ENCODE measurements at regions not wholly inside any gene's neighbourhood (a gene's known extent, or its start where the extent isn't known, plus 50 kb on each side); places are given as distances from the start of the nearest gene placed in this dataset.
A peak's percentile ranks its signal among the peaks of the same experiment; 100 is the strongest.

GRCh38 chr7:138398857-138399256 is 61.2 kb upstream of the TRIM24 start:
- intact Hi-C loops (cut with DNase I), result no loop called here
- 93% methylated on average over 1 of the region's 1 CpG for WGBS
- DNase-seq (ENCODE audit: extremely low spot score), result no peak
- Histone ChIP-seq H3K9me3 (no peaks in the 10 kb centered on the region), H3K36me3 (no peaks in the 10 kb centered on the region), H3K27ac (replicated peaks in 1 of 4) (no peak overlapping the region), H3K4me3 (no peak overlapping the region), H3K4me1 (no peaks in the 10 kb centered on the region), H3K27me3 (no peaks in the 10 kb centered on the region)
- TF ChIP-seq POLR2A (IDR thresholded peaks at IDR 0.05; ENCODE audit: low read depth) (no peak), POLR2AphosphoS5 (IDR thresholded peaks at IDR 0.05) (no peak), CTCF (IDR thresholded peaks at IDR 0.05) (no peak)

GRCh38 chr7:138400400-138400886 is 59.6 kb upstream of the TRIM24 start:
- intact Hi-C loops (cut with DNase I), result no loop called here

GRCh38 chr7:138402749-138403148 is 57.3 kb upstream of the TRIM24 start:
- intact Hi-C loops (cut with DNase I), result no loop called here
- DNase-seq (ENCODE audit: extremely low spot score), result no peak
- Histone ChIP-seq H3K4me3 (no peak overlapping the region), H3K27me3 (no peaks in the 10 kb centered on the region), H3K36me3 (no peaks in the 10 kb centered on the region), H3K27ac (replicated peaks in 1 of 4) (no peak overlapping the region), H3K4me1 (no peaks in the 10 kb centered on the region), H3K9me3 (peaks cover 0 to 6% (median 0%) of the 10 kb centered on the region in 4 donors)
- 100% methylated on average over 1 of the region's 1 CpG for WGBS
- TF ChIP-seq CTCF (IDR thresholded peaks at IDR 0.05), result no peak
- no peak for TF ChIP-seq EP300 (IDR thresholded peaks at IDR 0.05)
- TF ChIP-seq POLR2AphosphoS5 (IDR thresholded peaks at IDR 0.05), result no peak
- no peak for TF ChIP-seq POLR2A (IDR thresholded peaks at IDR 0.05; ENCODE audit: low read depth)

More at GRCh38 chr7:138400400-138400886, 59.6 kb upstream of the TRIM24 start:
- no peak for DNase-seq (ENCODE audit: extremely low spot score)
- Histone ChIP-seq H3K4me1 (no peaks in the 10 kb centered on the region), H3K27me3 (no peaks in the 10 kb centered on the region), H3K36me3 (no peaks in the 10 kb centered on the region), H3K27ac (replicated peaks in 1 of 4) (no peak overlapping the region), H3K9me3 (no peaks in the 10 kb centered on the region), H3K4me3 (no peak overlapping the region)
- TF ChIP-seq POLR2AphosphoS5 (IDR thresholded peaks at IDR 0.05), result no peak
- TF ChIP-seq EP300 (IDR thresholded peaks at IDR 0.05), result no peak
- WGBS, result 68% methylated on average over 6 of the region's 6 CpGs

GRCh38 chr7:138405496-138405895 is 54.6 kb upstream of the TRIM24 start:
- Histone ChIP-seq H3K9me3 (peaks cover 0 to 6% (median 0%) of the 10 kb centered on the region in 4 donors), H3K27me3 (no peaks in the 10 kb centered on the region), H3K4me3 (no peak overlapping the region), H3K27ac (replicated peaks in 1 of 4) (no peak overlapping the region), H3K4me1 (no peaks in the 10 kb centered on the region), H3K36me3 (no peaks in the 10 kb centered on the region)
- intact Hi-C loops (cut with DNase I), result no loop called here
- no peak for DNase-seq (ENCODE audit: extremely low spot score)
- TF ChIP-seq POLR2AphosphoS5 (IDR thresholded peaks at IDR 0.05) (no peak), EP300 (IDR thresholded peaks at IDR 0.05) (no peak), CTCF (IDR thresholded peaks at IDR 0.05) (no peak), POLR2A (IDR thresholded peaks at IDR 0.05; ENCODE audit: low read depth) (no peak)
- WGBS, result 82% methylated on average over 1 of the region's 1 CpG

- no peaks in the 10 kb centered on the region for H3K4me1 ChIP-seq
- DNase-seq (ENCODE audit: extremely low spot score), result no peak
- WGBS, result 32% methylated on average over 4 of the region's 4 CpGs
- no peak overlapping the region for H3K27ac ChIP-seq (replicated peaks in 1 of 4)
- H3K4me3 ChIP-seq, result no peak overlapping the region
- intact Hi-C loops (cut with DNase I), result no loop called here
- H3K36me3 ChIP-seq, result no peaks in the 10 kb centered on the region
- TF ChIP-seq POLR2AphosphoS5 (IDR thresholded peaks at IDR 0.05) (peak in 1 of 2 donors; percentile 17), EP300 (IDR thresholded peaks at IDR 0.05) (no peak)
- H3K27me3 ChIP-seq, result peaks cover 0 to 4% (median 0%) of the 10 kb centered on the region in 4 donors
- H3K9me3 ChIP-seq, result peaks cover 0 to 6% (median 0%) of the 10 kb centered on the region in 4 donors
Observed at GRCh38 chr7:138407792-138408191, 52.3 kb upstream of the TRIM24 start.

Small RNA genes in the stretch of these regions (small RNA-seq; reads per million reads assigned to genes)
- gene RF00019 (0 reads per million in 3 donors), gene RF00432 (0 reads per million in 3 donors)

Data from esophagus muscularis mucosa (tissue), 4 donors.